Prostate gland (tissue), 2 donors: ENCODE measurements at regions not wholly inside any gene's neighbourhood (a gene's known extent, or its start where the extent isn't known, plus 50 kb on each side); places are given as distances from the start of the nearest gene placed in this dataset.
"Not testable (repeated sequence)": the region's sequence is repeated elsewhere in the genome, so short reads cannot be mapped to it uniquely, and the experiment has no call there.

Source experiments
- DNase-seq: peaks from one replicate; pipeline ENCODE4 v3.0.0-alpha.2; 2019; ENCODE audit warnings: low spot score
- H3K27ac ChIP-seq, 2 donors: fragments of 200-600 bp; sonication (generic); 2 replicates each; pipeline ENCODE4 v1.5.1; 2017 to 2019
- H3K27me3 ChIP-seq: fragments of 200-600 bp; sonication (generic); replicated peaks from 2 replicates; pipeline ENCODE4 v1.5.1; 2019; ENCODE audit not compliant: insufficient read depth
- H3K36me3 ChIP-seq, 2 donors: fragments of 200-600 bp; sonication (generic); 1 replicate in 1 of 2; 2 replicates in 1 of 2; pipeline versions ENCODE4 v1.5.1 to v1.8.1; 2017 to 2019
- H3K4me1 ChIP-seq: fragments of 200-600 bp; sonication (generic); replicated peaks from 2 replicates; pipeline ENCODE4 v1.5.1; 2019
- H3K4me3 ChIP-seq, 2 donors: fragments of 200-600 bp; sonication (generic); 2 replicates each; pipeline ENCODE4 v1.5.1; 2017 to 2019
- H3K9me3 ChIP-seq: fragments of 200-600 bp; sonication (generic); 2 replicates; pipeline ENCODE4 v1.5.1; 2017
- POLR2A ChIP-seq: fragments of 450-650 bp; IDR thresholded peaks from one replicate; pipeline ENCODE4 v1.6.1; 2016; ENCODE audit warnings: antibody characterized with exemption, mild to moderate bottlenecking
- POLR2AphosphoS5 ChIP-seq: sonication (generic); formaldehyde crosslinking; IDR thresholded peaks from one replicate; pipeline ENCODE4 v1.6.1; 2017; ENCODE audit warnings: antibody characterized with exemption
- WGBS: methylation state at CpG from one replicate; pipeline ENCODE4 v1.1.5; 2018; 5-methylcytosine and 5-hydroxymethylcytosine counted together
- intact Hi-C: fragments of 100-400 bp; cut with DNase I; formaldehyde crosslinking; loops from one replicate; pipeline ENCODE4 v1.14.2; 2022
- TF ChIP-seq, protein P1 (sequence below), 4 experiments: fragments of 200-600 bp in 2 of 4; fragments of 450-650 bp in 2 of 4; sonication (generic) in 2 of 4; IDR thresholded peaks; 1 replicate in 3 of 4; 2 replicates in 1 of 4; pipeline ENCODE4 v1.5.1; 2016 to 2019; ENCODE audit warnings: antibody characterized with exemption in 4 of 4, mild to moderate bottlenecking in 2 of 4, moderate library complexity in 2 of 4

DNA sequence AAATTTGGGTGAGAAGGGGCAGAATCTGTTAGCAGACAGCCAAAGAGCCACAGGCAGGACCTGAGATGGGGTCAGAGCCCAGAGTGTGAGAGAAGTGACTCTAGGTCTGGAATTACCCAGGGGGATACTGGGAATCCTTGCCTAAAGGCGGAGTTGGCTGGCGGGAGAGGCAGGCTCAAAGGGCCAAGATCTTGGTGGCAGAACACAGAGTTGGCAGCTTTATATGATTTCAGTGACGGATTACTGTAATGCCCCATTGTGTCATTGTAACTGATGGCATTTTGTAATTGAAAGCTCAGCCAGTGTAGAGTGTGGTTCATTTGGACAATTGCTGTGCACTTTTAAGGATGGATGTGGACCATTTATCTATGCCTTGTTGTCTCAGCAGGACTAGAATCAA is 77.3 kb downstream of the SMIM20 start:
- no peaks in the 10 kb centered on the region for H3K4me1 ChIP-seq
- WGBS = 59% methylated on average over 3 of the region's 3 CpGs
- H3K27ac ChIP-seq = no peak overlapping the region
- no peak for TF ChIP-seq POLR2AphosphoS5
- TF ChIP-seq, protein P1, sequence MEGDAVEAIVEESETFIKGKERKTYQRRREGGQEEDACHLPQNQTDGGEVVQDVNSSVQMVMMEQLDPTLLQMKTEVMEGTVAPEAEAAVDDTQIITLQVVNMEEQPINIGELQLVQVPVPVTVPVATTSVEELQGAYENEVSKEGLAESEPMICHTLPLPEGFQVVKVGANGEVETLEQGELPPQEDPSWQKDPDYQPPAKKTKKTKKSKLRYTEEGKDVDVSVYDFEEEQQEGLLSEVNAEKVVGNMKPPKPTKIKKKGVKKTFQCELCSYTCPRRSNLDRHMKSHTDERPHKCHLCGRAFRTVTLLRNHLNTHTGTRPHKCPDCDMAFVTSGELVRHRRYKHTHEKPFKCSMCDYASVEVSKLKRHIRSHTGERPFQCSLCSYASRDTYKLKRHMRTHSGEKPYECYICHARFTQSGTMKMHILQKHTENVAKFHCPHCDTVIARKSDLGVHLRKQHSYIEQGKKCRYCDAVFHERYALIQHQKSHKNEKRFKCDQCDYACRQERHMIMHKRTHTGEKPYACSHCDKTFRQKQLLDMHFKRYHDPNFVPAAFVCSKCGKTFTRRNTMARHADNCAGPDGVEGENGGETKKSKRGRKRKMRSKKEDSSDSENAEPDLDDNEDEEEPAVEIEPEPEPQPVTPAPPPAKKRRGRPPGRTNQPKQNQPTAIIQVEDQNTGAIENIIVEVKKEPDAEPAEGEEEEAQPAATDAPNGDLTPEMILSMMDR (IDR thresholded peaks at IDR 0.05) = no peak
- TF ChIP-seq POLR2A = no peak
- DNase-seq = no peak
- intact Hi-C loops = no loop called here
- H3K9me3 ChIP-seq = no peaks in the 10 kb centered on the region
- H3K4me3 ChIP-seq = no peak overlapping the region
- no peaks in the 10 kb centered on the region for H3K36me3 ChIP-seq
- H3K27me3 ChIP-seq = no peaks in the 10 kb centered on the region

DNA sequence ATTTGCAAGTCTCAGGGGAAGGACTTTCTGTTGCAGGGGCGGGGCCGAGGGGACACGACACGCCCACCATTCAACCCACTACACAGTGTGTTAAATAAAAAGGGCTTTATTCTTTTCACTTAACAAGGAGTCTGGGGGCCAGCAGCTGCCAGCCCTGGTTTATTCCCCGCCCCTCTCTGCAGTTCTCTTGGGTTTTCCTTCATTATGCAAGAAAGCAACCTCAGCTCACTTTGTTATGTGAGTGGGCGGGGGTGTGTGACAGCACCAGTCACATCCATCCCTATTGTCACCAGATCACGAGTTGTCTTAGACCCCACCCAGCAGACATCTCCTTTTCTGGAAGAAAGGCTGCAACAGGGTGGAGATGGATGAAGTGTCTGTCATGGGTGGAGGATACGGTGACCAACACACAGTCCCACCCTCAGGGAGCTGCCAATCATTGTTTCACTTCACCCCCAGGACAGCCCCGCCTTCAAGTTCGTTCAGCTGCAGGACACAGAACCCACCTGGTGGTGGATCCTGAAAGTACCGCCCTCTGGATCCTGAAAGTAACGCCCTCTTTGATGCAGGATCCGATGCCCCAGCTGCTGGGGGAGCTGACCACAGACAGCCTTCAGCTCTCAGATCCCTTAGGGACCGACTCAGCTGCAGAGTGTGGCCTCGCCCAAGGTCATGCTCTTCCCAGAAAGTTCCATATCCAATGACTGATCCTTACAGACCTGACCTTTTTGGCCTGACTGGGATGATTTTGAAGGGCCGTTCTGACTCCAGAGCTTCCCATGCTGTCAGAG is 79.6 kb downstream of the SMIM20 start:
- intact Hi-C loops = no loop called here
- 70% methylated on average over 16 of the region's 16 CpGs for WGBS
- no peak for DNase-seq
- H3K4me3 ChIP-seq = no peak overlapping the region
- no peaks in the 10 kb centered on the region for H3K27me3 ChIP-seq
- no peaks in the 10 kb centered on the region for H3K9me3 ChIP-seq
- no peaks in the 10 kb centered on the region for H3K36me3 ChIP-seq
- TF ChIP-seq POLR2AphosphoS5 (no peak), POLR2A (no peak)
- TF ChIP-seq, protein P1 (IDR thresholded peaks at IDR 0.05) = no peak
- H3K27ac ChIP-seq = no peak overlapping the region
- no peaks in the 10 kb centered on the region for H3K4me1 ChIP-seq

- H3K9me3 ChIP-seq, intact Hi-C loops, H3K4me1 ChIP-seq, H3K36me3 ChIP-seq, H3K27me3 ChIP-seq, H3K27ac ChIP-seq, DNase-seq, H3K4me3 ChIP-seq: not testable (repeated sequence)
- 81% methylated on average over 4 of the region's 4 CpGs for WGBS
These were observed 80.6 kb downstream of the SMIM20 start for GRCh38 chr4:25994577-25994976.

DNA sequence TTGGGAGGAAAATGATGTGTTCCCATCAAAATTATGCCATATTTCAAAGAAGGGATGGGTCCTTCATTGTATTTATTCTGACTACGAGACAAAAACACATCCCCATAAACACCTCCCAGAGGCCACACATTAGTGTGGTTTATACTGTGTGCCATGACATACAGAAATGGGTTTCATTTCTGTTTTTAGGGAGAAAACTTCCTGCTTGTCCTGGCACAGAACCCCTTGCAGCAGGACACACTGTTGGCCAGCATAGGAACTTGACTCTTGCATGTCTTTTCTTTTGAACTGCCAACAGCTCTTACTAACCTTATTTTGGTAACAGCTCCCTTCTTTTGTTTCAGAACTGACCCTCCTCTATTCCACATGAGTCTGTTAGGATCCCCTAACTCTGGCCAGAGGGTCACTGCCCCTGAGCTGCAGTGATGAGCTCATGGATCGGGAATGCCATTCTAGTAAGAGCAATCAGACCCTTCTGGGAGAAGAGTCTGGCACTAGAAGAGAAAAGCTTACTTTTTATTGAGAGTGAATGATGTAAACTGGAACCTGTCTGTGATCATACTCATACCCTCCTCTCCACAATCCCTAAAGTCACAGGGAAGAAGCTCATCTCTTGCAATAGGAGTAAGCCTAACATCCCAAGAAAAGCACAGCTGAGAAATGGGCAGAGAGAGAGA is 86.4 kb downstream of the SMIM20 start:
- H3K4me1 ChIP-seq = no peaks in the 10 kb centered on the region
- no peak overlapping the region for H3K27ac ChIP-seq
- intact Hi-C loops = no loop called here
- TF ChIP-seq POLR2AphosphoS5 = no peak
- no peaks in the 10 kb centered on the region for H3K9me3 ChIP-seq
- no peak for DNase-seq
- no peaks in the 10 kb centered on the region for H3K27me3 ChIP-seq
- WGBS = 76% methylated on average over 2 of the region's 2 CpGs
- H3K36me3 ChIP-seq = no peaks in the 10 kb centered on the region
- no peak overlapping the region for H3K4me3 ChIP-seq

DNA sequence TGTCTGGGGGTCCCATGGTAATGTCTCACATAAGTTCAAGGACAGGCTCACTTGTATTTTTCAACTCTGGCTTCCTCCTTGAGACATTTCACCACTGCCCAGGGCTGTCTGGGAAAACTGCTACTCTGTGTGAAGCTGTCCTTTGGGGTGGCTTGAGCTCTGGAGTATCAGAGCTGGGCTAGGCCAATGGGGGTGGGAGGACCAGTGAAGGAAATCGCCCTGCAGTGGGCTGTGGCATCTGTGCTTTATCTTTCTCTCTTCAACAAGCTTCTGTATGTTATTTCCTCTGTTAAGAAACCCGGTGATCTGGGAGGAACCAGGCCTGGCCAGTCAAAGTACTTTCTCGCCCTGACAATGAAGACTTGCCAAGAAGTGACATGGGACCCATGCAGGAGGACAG is 87.4 kb downstream of the SMIM20 start:
- no peak for DNase-seq
- Histone ChIP-seq H3K4me1 (no peaks in the 10 kb centered on the region), H3K27ac (no peak overlapping the region), H3K9me3 (no peaks in the 10 kb centered on the region), H3K4me3 (no peak overlapping the region), H3K36me3 (no peaks in the 10 kb centered on the region), H3K27me3 (no peaks in the 10 kb centered on the region)
- TF ChIP-seq, protein P1 (IDR thresholded peaks at IDR 0.05) = no peak
- no peak for TF ChIP-seq POLR2AphosphoS5
- TF ChIP-seq POLR2A = no peak
- WGBS = 86% methylated on average over 3 of the region's 3 CpGs
- intact Hi-C loops = no loop called here

- TF ChIP-seq POLR2A (no peak), POLR2AphosphoS5 (no peak)
- TF ChIP-seq, protein P1 (IDR thresholded peaks at IDR 0.05) = no peak
- Histone ChIP-seq H3K9me3 (no peaks in the 10 kb centered on the region), H3K27me3 (no peaks in the 10 kb centered on the region), H3K4me1 (no peaks in the 10 kb centered on the region), H3K4me3 (no peak overlapping the region), H3K27ac (no peak overlapping the region), H3K36me3 (no peaks in the 10 kb centered on the region)
- intact Hi-C loops = no loop called here
- no peak for DNase-seq
- 83% methylated on average over 2 of the region's 2 CpGs for WGBS
These were observed 87.8 kb downstream of the SMIM20 start for GRCh38 chr4:26001816-26002215.
